Stimulated activated CD4-positive, alpha-beta T cell treated with anti-CD3 and anti-CD28 coated beads, Interleukin-1b, Interleukin-23, amount 100 ng/mL, for 4 hours (primary cell): ENCODE measurements at regions not wholly inside any gene's neighbourhood (a gene's known extent, or its start where the extent isn't known, plus 50 kb on each side); places are given as distances from the start of the nearest gene placed in this dataset.

Experiments used
- DNase-seq, 2 donors: peaks; one replicate each; pipeline ENCODE4 v3.0.0-alpha.2; 2020; ENCODE audit warnings: low read depth in 2 of 2

GRCh38 chr15:94008104-94009074, 223.0 kb upstream of the MCTP2 start:
- no peak for DNase-seq

- no peak for DNase-seq
Measured at GRCh38 chr15:94004697-94005096, 226.7 kb upstream of the MCTP2 start.

GRCh38 chr15:94002041-94002440, 229.3 kb upstream of the MCTP2 start:
- no peak for DNase-seq

GRCh38 chr15:94001255-94001801, 230.0 kb upstream of the MCTP2 start:
- no peak for DNase-seq

- no peak for DNase-seq
Measured at GRCh38 chr15:94000606-94001005, 230.8 kb upstream of the MCTP2 start.

GRCh38 chr15:93997071-93997658, 234.2 kb upstream of the MCTP2 start:
- no peak for DNase-seq

- DNase-seq = no peak
Measured at GRCh38 chr15:93989440-93989998, 241.8 kb upstream of the MCTP2 start.

- no peak for DNase-seq
Measured at GRCh38 chr15:93987068-93987467, 244.3 kb upstream of the MCTP2 start.

- DNase-seq = no peak
Measured at GRCh38 chr15:93986400-93986984, 244.9 kb upstream of the MCTP2 start.

- DNase-seq = no peak
Measured at GRCh38 chr15:93985925-93986324, 245.4 kb upstream of the MCTP2 start.

GRCh38 chr15:93985176-93985575, 246.2 kb upstream of the MCTP2 start:
- DNase-seq = no peak

- DNase-seq = no peak
Measured at GRCh38 chr15:93983526-93983925, 247.8 kb upstream of the MCTP2 start.

GRCh38 chr15:93982226-93982727, 249.1 kb upstream of the MCTP2 start:
- DNase-seq = no peak

GRCh38 chr15:93981706-93982105, 249.7 kb upstream of the MCTP2 start:
- no peak for DNase-seq

- DNase-seq = no peak
Measured at GRCh38 chr15:93980261-93980911, 251.0 kb upstream of the MCTP2 start.

GRCh38 chr15:93974804-93975481, 256.4 kb upstream of the MCTP2 start:
- DNase-seq = no peak

GRCh38 chr15:93973287-93973686, 258.1 kb upstream of the MCTP2 start:
- DNase-seq = no peak

- DNase-seq = no peak
Measured at GRCh38 chr15:93968773-93969172, 262.6 kb upstream of the MCTP2 start.

- no peak for DNase-seq
Measured at GRCh38 chr15:93965304-93965908, 266.0 kb upstream of the MCTP2 start.

- DNase-seq = no peak
Measured at GRCh38 chr15:93954985-93955571, 276.3 kb upstream of the MCTP2 start.
